ENCODE measurements at regions not wholly inside any gene's neighbourhood (a gene's known extent, or its start where the extent isn't known, plus 50 kb on each side); places are given as distances from the start of the nearest gene placed in this dataset.
"Not testable (repeated sequence)": the region's sequence is repeated elsewhere in the genome, so short reads cannot be mapped to it uniquely, and the experiment has no call there.

GRCh38 chr12:34402899-34403705 lies 380.8 kb downstream of the ALG10 start:
- Histone ChIP-seq H3K27me3 (no peaks in the 10 kb centered on the region), H3K27ac (no peak overlapping the region), H3K4me1 (no peaks in the 10 kb centered on the region), H3K9me3 (replicated peaks) (peaks cover 4% of the 10 kb centered on the region; the same call in 1 of the 2 replicates), H3K4me3 (no peak overlapping the region), H3K36me3 (no peaks in the 10 kb centered on the region)
- peak in 1 of 2 experiments; percentile 0 for DNase-seq

GRCh38 chr12:34403706-34404376 lies 381.5 kb downstream of the ALG10 start:
- DNase-seq = peak in 1 of 2 experiments; percentile 0
- H3K4me1 ChIP-seq = no peaks in the 10 kb centered on the region
- no peaks in the 10 kb centered on the region for H3K36me3 ChIP-seq
- H3K4me3 ChIP-seq = no peak overlapping the region
- peaks cover 7% of the 10 kb centered on the region; the same call in 1 of the 2 replicates for H3K9me3 ChIP-seq (replicated peaks)
- no peaks in the 10 kb centered on the region for H3K27me3 ChIP-seq
- no peak overlapping the region for H3K27ac ChIP-seq

GRCh38 chr12:34404377-34405285 lies 382.3 kb downstream of the ALG10 start:
- Histone ChIP-seq H3K9me3 (replicated peaks) (peaks cover 7% of the 10 kb centered on the region; the same call in 1 of the 2 replicates), H3K4me1 (no peaks in the 10 kb centered on the region), H3K4me3 (no peak overlapping the region), H3K27me3 (no peaks in the 10 kb centered on the region), H3K27ac (no peak overlapping the region), H3K36me3 (no peaks in the 10 kb centered on the region)
- DNase-seq = peak in 1 of 2 experiments; percentile 0

GRCh38 chr12:34405286-34406227 lies 383.3 kb downstream of the ALG10 start:
- Histone ChIP-seq H3K27ac (no peak overlapping the region), H3K4me1 (no peaks in the 10 kb centered on the region), H3K27me3 (no peaks in the 10 kb centered on the region), H3K4me3 (no peak overlapping the region), H3K9me3 (replicated peaks) (peaks cover 7% of the 10 kb centered on the region; the same call in 1 of the 2 replicates), H3K36me3 (no peaks in the 10 kb centered on the region)
- peak in 1 of 2 experiments; percentile 0 for DNase-seq

GRCh38 chr12:34406228-34406995 lies 384.1 kb downstream of the ALG10 start:
- H3K27me3 ChIP-seq = no peaks in the 10 kb centered on the region
- H3K36me3 ChIP-seq = no peaks in the 10 kb centered on the region
- H3K4me1 ChIP-seq = no peaks in the 10 kb centered on the region
- no peak overlapping the region for H3K4me3 ChIP-seq
- H3K9me3 ChIP-seq (replicated peaks) = peaks cover 7% of the 10 kb centered on the region
- no peak overlapping the region for H3K27ac ChIP-seq
- peak in 1 of 2 experiments; percentile 0 for DNase-seq

DNA sequence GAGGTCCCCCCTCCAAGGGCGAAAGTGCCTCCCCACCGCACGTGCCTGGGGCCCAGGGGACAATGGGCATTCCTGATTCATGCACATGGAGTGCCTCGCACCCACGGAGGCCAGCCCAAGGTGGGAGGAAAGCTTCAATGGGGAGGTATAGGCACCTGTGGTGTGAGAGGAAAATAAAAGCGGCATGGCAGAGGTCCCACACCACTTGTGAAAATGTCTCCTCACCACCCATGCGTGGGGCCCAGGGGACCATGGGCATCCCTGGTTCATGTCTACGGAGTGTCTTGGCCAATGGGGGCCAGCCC lies 384.7 kb downstream of the ALG10 start:
- H3K27ac ChIP-seq = no peak overlapping the region

GRCh38 chr12:34407813-34408212 lies 385.5 kb downstream of the ALG10 start:
- peaks cover 7% of the 10 kb centered on the region for H3K9me3 ChIP-seq (replicated peaks)
- H3K4me3 ChIP-seq = no peak overlapping the region
- no peak for DNase-seq
- no peaks in the 10 kb centered on the region for H3K36me3 ChIP-seq
- no peaks in the 10 kb centered on the region for H3K27me3 ChIP-seq
- no peaks in the 10 kb centered on the region for H3K4me1 ChIP-seq
- H3K27ac ChIP-seq = no peak overlapping the region

More for the DNA sequence above, 384.7 kb downstream of the ALG10 start:
- Histone ChIP-seq H3K4me3 (no peak overlapping the region), H3K36me3 (no peaks in the 10 kb centered on the region), H3K4me1 (no peaks in the 10 kb centered on the region), H3K27me3 (no peaks in the 10 kb centered on the region), H3K9me3 (replicated peaks) (peaks cover 7% of the 10 kb centered on the region)
- DNase-seq = no peak

GRCh38 chr12:34431509-34431908 lies 409.2 kb downstream of the ALG10 start:
- H3K36me3 ChIP-seq, H3K27ac ChIP-seq, H3K27me3 ChIP-seq: not testable (repeated sequence)

More at GRCh38 chr12:34431509-34431908, 409.2 kb downstream of the ALG10 start:
- H3K4me3 ChIP-seq; H3K9me3 ChIP-seq (replicated peaks); DNase-seq; H3K4me1 ChIP-seq: not testable (repeated sequence)

Measured in SJCRH30 (cell line).